Gastrocnemius medialis (tissue), 4 donors: ENCODE measurements at regions not wholly inside any gene's neighbourhood (a gene's known extent, or its start where the extent isn't known, plus 50 kb on each side); places are given as distances from the start of the nearest gene placed in this dataset.

ENCODE experiments used
- CTCF ChIP-seq, 5 experiments: fragments of 450-650 bp in 3 of 5; fragments of 200-600 bp in 2 of 5; sonication (generic) in 2 of 5; IDR thresholded peaks in 4 of 5; conservative IDR thresholded peaks in 1 of 5; 1 replicate in 4 of 5; 2 replicates in 1 of 5; pipeline ENCODE4 v1.5.1; 2016 to 2019; ENCODE audit warnings: antibody characterized with exemption in 5 of 5, mild to moderate bottlenecking in 3 of 5, moderate library complexity in 3 of 5
- POLR2A ChIP-seq, 2 donors: fragments of 450-650 bp; IDR thresholded peaks; one replicate each; pipeline ENCODE4 v1.6.1; 2017; ENCODE audit warnings: antibody characterized with exemption in 2 of 2, mild to moderate bottlenecking in 2 of 2, moderate library complexity in 2 of 2

GRCh38 chr1:238823416-238823815 is 563.0 kb upstream of the CHRM3 start:
- no peak for TF ChIP-seq CTCF (IDR thresholded peaks at IDR 0.05 in 4 of 5, conservative IDR thresholded peaks at IDR 0.05 in 1 of 5)
- no peak for TF ChIP-seq POLR2A (IDR thresholded peaks at IDR 0.05)
